ENCODE measurements at regions not wholly inside any gene's neighbourhood (a gene's known extent, or its start where the extent isn't known, plus 50 kb on each side); places are given as distances from the start of the nearest gene placed in this dataset.

DNA sequence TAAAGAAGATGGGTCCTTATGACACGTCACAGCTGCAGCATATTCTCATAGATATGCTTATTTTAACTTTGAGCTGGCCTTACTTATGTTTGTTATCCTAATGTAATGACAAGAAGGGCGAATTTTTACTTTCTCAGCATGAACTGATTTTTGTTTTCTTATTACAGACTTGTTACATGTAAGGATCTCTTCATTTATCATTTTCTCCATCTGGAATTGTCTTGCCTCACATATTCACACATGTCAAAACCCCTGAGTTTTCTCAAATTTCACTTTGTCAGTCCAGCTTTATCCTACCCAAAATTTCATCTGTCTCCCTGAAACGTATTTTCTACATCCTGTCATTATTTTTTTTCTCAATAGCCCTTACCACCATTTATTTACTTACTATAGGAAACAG lies 1774.0 kb upstream of the PRR20A start:
- no peak for DNase-seq (ENCODE audit: extremely low read depth, low read depth, low spot score)

DNA sequence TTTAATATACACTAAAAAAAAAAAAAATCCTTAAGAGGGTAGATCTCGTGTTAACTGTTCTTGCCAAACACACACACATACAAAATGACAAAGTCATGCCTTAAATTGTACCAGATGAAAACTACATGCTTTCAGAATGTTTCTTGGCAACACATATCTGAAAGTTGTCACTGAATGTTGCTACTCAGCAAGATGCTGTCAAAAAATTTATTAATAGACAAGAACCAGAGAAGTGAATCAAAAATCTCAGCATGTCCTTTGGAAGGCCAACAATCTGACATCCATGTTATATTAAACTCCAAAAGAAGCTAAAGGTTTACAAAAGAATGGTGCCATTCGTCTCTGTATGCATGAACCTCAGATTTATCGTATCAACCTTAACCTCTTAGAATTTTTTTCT lies 1746.2 kb upstream of the PRR20A start:
- no peak for DNase-seq (ENCODE audit: extremely low read depth, low read depth, low spot score)

DNA sequence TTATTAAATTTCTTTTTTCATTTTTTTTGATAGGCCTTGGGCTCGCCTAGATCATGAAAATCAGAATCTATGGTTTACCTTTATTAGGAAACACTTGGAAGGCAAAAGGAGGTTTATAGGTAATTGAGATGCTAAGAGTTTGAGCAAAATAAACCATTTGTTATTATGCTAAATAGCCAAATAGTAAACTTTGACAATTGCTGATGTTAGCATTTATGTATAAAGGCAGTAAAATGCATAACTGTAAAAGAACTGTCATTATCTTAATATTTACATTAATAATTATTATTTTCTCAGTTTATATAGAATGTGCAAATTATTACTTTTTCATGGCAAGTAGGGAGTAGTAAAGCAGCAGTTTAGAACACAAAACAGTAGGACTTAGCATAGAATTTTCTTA lies 1737.8 kb upstream of the PRR20A start:
- no peak for DNase-seq (ENCODE audit: extremely low read depth, low read depth, low spot score)

DNA sequence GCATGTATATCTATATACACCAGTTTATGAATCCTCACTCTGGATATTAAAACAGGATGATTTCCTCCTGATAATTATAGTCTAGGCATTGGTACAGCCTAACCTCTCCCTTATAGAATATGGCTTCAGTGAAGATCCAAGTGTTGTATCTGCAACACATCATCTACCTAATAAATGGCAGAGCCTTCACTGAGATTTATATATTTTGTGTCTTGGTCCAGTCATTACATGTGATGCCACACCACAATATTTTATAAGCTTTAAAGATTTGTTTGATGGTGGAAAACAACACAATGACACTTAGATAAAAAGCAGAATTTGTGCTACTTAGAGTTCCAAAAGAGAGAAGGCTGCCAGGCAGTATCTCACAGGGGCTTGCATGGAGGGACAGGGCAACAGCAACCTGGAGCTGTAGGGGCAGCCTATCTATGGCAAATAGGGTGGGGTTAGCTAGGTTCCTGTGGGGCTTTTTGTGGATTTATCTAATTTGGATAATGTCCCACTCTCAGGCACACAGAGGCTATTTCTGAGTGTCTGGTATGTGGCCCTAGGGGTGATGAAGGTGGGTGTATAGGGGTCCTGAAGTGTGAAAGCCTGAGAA lies 1736.7 kb upstream of the PRR20A start:
- DNase-seq (ENCODE audit: extremely low read depth, low read depth, low spot score): no peak

DNA sequence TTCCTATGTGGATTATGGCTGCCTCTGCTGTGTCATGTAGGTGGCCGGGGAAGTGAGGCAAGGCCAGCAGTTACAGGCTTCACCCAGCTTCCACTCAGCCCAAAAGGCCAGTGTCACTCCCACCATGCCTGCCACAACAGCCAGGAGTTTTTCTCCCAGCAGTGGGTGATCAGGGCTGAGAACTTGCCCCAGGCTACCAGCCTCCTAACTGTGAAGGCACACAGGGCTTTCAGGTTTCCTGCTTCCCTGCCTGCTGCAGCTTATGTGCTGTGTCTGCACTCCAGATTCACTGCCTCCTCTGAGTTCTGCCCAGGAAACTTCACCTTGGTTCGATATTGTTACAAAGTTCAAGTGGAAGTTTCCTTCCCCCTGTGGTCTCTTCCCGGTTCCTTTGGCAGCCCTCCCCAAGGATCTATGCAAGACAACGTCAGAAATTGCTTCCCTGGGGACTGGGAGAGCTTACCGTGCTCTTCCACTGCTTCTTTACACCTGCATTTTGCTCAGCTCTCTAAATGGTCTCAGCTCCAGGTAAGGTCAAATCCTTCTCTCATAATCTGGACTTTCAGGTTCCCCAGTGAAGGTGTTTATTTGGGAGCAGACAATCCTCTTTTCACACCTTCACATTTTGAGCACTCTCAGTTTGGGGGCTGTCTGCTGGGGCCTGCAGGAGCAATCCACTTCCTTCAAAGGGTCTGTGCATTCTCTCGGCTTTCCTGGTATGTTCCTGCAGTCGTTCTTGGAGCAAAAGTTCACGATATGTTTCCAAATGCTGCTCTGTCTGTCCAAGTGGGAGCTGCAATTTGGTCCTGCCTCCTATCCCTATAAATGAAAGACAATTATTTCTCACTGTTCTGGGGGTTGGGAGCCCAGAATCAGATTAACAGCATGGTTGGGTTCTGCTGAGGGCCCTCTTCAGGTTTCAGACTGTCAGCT lies 1730.1 kb upstream of the PRR20A start:
- no peak for DNase-seq (ENCODE audit: extremely low read depth, low read depth, low spot score)

DNA sequence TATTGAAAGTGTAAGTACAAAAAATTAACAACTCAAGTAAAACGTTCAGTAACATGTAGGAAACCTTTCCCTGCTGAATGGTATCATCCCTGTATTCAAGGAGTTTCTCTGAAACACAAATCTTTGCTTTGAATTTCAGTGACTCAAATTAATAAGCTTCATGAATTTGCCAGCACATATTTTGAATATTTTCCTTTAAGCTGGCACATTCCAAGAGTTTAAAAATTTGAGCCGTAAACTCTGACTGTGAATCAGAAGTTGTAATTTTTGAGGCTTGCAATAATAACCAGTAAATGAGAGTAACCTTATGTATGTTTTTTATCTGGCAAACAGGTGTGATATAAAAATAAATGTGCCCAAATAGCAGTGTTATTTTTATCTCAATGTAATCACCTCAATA lies 1722.6 kb upstream of the PRR20A start:
- no peak for DNase-seq (ENCODE audit: extremely low read depth, low read depth, low spot score)

DNA sequence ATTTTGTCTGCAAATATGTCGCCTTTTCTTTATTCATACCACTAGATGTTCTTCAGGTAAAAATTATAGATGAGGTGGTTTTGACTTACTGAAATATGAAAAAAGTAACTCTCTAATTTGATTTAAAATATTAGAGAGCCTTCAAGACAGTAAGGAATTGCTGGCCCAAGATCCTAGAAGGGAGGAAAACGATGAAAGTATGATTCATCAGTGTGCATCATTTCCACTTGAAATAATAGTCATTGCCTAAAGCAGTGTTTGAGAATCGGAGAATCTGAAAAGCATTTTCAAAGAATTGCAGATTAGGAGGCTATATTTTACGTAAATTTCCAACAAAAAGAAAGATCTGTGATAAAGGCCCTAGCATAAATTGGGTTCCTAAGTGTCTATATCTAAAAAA lies 1707.9 kb upstream of the PRR20A start:
- DNase-seq (ENCODE audit: extremely low read depth, low read depth, low spot score): no peak

DNA sequence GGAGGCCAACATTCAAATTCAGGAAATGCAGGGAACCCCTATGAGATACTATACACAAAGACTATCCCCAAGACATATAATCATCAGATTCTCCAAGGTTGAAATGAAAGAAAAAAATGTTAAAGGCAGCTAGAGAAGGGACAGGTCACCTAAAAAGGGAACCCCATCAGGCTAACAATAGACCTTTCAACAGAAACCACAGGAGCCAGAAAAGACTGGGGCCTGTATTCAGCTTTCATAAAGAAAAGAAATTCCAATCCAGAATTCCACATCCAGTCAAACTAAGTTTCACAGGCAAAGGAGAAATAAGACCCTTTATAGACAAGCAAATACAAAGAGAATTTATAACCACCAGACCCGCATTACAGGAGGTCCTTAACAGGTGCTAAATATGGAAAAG lies 1703.6 kb upstream of the PRR20A start:
- DNase-seq (ENCODE audit: extremely low read depth, low read depth, low spot score): no peak

DNA sequence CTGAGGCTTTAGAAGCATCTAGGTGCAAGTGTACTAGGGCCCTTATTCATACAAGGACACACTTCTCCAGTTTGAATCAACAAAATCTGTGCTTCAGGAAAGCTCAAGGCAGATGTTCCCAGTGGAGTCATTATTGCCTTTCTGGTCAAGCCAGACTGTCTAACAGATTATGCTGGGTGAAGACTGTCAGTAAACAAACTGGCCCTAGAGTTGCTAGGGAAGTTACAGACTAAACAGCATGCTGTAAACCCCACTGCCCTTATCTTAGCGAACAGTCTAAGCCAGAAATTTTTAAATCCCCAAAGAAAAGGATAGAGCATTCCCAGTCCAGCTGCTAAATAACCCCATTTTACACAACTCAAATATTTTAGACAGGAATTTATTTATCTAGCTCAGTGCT lies 1701.3 kb upstream of the PRR20A start:
- DNase-seq (ENCODE audit: extremely low read depth, low read depth, low spot score): no peak

DNA sequence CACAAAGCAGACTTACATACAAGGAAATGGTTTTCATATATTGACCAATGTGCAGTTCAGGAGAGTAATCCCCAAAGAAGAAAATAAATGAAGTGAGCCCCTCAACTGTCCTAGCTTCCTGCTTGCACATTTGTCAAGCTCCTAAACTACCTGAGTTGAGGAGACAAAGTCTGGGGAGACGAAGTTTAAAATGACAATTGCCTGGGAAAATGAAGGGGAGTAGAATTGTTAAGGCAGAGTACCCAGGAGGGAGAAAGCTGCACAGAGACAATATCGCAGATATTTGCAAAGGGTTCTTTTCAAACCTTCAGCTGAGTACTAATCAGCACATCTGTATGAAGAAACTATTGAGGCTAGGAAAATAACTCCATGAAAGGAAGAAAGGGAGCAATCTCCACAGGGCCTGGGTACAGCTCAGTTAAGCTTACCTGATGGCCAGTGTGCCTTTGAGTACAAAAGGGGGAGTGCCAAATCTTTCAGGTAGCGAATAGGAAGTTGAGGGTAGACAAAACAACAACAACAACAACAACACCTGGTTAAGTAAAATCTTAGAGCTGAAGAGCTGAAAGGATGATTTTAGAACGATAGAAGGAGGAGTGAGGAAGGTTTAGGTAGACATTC lies 1700.1 kb upstream of the PRR20A start:
- no peak for DNase-seq (ENCODE audit: extremely low read depth, low read depth, low spot score)

DNA sequence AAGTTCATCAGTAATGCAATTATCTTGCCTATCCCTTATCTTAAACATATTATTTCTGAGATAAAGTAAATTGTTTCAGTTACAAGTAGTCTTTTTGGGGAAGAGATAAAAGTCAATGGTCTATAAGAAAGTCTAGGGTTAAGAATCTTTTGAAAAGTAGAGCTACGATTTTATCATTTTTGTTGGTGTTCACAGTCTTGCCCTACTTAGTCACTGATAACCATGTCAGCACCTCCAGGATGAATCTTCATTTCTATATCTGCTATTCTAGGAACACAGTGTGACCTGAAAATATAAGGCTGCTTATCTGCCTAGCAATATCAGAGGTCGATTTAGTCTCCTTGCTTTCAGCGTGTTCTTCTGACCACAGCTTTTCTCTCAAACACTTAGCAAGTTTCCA lies 1676.5 kb upstream of the PRR20A start:
- DNase-seq (ENCODE audit: extremely low read depth, low read depth, low spot score): no peak

DNA sequence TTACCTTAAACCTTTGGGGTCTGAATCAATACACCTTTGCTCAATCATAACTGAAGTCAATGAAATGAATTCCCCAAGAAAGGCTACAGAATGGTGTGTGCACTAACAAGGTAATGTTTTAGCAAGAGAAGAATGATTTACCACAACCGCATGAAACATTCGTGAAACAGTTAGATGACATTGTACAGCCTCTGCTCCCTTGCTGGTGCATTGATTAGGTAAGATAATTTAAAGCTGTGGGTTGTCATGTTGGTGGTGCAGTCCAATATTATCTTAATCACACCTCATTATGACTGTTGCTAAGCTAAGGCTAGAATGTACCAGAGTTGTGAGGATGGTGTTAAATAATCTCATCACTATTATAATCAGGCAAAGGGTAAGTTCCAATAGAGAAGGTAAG lies 1673.2 kb upstream of the PRR20A start:
- DNase-seq (ENCODE audit: extremely low read depth, low read depth, low spot score): no peak

DNA sequence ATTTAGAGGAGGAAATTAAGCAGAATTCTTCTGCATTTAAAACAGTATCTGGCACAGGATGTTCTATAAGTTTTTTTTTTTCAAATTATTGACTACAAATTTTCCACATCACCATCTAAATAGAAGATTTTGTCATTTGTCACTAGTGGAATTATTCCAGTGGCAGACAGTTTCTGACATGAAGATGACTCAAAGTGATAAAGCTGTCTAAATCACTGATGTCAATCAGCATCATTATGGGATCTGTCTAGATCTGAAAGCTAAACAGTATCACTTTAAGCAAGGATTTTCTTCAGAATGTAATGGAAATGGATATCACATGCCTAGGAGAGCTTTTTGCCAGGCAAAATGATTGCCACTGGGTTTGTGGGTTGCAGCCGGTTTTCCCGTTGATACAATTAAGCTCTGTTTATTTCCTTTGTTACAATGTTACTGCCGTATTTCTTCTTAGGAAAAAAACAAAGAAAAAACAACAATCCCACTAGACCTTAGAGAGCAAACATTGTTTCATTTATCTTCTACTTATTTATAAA lies 1657.0 kb upstream of the PRR20A start:
- no peak for DNase-seq (ENCODE audit: extremely low read depth, low read depth, low spot score)

DNA sequence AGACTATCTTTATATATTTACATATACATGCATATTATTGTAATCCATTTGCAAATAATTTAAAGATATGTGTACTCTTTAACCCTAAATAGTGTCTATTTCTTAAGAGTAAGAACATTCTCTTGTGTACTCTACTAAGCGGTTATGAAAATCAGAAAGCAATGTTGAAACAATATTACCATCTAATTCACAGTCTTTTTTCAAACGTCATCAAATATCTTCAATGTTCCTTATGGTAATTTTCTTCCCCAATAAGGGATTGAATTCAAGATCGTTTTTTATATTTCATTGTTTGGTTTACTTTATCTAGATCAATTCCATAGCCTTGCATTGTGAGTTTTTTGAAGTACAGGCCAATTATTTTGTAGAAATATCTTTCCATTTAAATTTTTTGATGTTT lies 1647.4 kb upstream of the PRR20A start:
- DNase-seq (ENCODE audit: extremely low read depth, low read depth, low spot score): no peak

DNA sequence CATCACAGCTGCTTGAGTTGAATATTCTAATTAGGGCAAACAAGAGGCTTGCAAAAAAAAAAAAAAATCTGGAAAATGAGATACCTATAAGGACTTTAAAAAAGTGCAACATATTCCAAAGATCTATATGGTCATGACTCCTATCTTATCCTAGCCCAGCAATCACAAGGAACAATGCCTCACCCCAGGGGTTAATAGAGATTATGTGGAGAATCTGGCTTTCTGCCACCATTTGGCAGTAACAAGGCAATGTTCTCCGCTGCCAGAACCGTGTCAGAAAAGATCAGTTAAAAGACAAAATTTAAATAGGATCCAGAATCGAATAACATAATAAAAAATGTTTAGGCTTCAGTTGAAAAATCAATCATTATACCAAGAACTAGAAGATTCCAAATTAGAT lies 1643.2 kb upstream of the PRR20A start:
- DNase-seq (ENCODE audit: extremely low read depth, low read depth, low spot score): no peak

DNA sequence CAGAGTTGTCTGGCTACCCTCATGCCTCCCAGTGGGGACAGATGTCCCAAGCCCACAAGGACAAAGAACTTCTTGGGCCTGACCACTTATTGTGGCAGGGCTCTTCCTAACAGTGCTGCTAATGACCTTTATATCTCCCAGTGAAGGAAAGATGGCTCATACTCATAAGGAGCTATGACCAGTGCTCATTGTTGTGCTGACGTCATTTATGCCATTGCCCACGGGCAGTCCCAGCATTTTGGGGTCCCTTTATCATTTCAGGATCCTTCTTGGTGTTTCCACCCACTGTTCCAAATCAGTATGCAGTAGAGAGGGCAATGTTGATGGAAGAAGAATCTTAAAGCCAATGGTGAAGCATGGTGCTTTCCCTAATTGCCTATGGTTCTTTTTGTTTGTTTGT lies 1640.0 kb upstream of the PRR20A start:
- DNase-seq (ENCODE audit: extremely low read depth, low read depth, low spot score): no peak

DNA sequence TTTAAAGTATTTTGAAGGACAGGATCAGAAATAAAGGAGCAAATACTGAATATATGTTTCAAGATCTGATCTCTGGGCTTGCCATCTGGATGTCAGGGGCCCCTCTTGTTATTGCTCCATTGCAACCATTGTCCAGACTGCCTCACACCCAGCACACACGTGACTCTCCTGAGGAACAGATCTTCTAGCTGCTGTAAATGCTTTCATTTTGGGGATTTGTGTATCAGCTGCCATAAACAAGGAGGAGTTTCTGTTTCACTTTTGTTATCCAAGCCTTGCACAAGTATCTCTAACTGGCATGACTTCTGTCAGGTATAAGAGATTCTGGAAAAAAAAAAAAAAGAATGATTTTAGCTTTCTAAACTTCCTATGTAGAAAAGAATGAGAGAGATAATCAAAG lies 1624.1 kb upstream of the PRR20A start:
- DNase-seq (ENCODE audit: extremely low read depth, low read depth, low spot score): no peak

DNA sequence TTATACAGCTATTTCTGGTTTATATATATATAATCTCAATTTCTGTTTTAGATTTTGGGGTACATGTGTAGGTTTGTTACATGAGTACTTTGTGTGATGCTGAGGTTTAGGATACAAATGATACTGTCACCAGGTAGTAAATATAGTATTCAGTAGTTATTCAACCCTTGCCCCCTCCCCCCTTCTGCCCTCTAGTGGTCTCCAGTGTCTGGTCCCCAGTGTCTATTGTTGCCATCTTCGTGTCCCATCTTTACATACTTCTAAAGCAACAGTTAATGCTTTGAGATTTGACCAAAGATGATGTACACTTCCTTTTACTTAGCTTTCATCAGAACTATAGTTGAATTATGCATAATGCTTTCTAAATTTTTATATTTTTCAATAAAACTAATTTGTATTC lies 1623.4 kb upstream of the PRR20A start:
- DNase-seq (ENCODE audit: extremely low read depth, low read depth, low spot score): no peak

DNA sequence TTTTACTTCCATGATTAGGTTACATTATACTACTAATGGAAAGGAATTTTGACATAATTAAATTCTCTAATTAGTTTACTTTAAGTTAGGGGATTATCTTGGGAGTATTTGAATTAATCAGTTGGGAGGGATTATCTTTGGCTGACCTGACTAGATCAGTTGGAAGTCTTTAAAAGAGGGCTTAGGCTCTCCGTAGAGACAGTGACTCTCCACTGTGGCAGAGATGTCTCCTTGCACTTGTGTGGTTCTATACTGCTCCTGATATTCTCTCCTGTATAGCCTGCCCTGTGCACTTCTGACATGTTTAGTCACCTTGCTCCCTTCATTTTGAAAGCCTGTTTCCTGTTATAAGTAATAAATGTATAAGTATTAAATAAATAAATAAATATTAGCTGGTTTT lies 1612.3 kb upstream of the PRR20A start:
- DNase-seq (ENCODE audit: extremely low read depth, low read depth, low spot score): no peak

DNA sequence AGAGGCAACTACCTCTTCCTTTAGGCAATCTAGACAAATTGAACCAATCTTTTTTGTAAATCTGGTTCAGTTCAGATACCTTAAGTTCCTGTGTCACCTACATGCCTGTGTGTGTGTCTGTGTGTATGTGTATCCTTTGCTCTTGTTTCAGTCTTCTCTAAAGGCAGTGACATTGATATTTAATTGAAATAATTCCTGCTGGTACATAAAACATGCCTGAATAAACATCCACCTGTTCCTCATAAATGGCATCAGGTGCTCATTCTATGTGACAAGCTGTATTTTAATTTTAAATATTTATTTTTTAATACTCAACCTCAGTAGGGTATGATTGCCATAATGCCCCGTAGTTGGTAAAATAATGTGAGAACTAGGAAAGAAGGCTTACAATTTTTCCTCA lies 1606.4 kb upstream of the PRR20A start:
- DNase-seq (ENCODE audit: extremely low read depth, low read depth, low spot score): no peak

DNA sequence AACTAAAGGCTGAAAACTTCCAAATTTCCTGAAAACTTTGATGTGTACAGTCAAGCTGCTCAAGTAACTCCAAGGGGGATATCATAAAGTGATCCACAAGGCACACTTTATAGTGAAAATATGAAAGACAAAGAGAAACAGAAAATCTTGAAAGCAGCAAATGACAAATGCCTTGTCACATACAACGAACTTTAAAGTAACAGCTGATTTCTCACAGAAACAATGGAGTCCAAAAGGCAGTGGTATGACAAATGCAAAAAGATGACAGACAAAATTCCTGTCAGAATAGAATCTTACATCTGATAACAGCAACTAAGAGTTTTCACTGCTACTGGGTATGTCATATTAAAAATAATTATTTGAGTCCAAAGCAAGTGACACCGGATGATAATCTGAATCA lies 1602.3 kb upstream of the PRR20A start:
- DNase-seq (ENCODE audit: extremely low read depth, low read depth, low spot score): no peak

DNA sequence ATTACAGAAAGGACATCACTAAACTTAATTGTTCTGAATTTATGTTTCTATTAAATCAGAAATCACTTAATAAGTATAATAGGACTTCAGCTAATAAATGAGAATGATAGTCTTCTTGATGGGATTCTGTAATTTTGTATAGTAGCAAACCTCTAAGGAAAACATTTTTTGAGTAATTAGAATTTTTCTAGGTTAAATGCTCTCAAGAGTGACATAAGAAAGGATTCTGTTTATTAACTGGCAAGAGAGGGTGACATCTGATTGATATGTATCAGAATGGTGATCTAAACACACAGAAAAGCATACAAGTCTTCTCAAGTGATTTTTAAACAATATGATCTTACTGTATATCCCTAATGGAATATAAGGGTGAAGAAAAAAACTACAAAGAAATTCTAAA lies 1597.7 kb upstream of the PRR20A start:
- no peak for DNase-seq (ENCODE audit: extremely low read depth, low read depth, low spot score)
